ENCODE measurements at regions not wholly inside any gene's neighbourhood (a gene's known extent, or its start where the extent isn't known, plus 50 kb on each side); places are given as distances from the start of the nearest gene placed in this dataset.

GRCh38 chr4:71081192-71081591 lies 87.7 kb downstream of the DCK start:
- POLR2A ChIA-PET: no interaction called here
- DNase-seq (ENCODE audit: low read depth, low spot score) (no peak), FAIRE-seq (no peak)
- Histone ChIP-seq H3K4me1 (ENCODE audit: control insufficient read depth, extremely low read depth, insufficient read depth, low read length) (no peaks in the 10 kb centered on the region), H3K9me3 (replicated peaks; ENCODE audit: control insufficient read depth, insufficient read depth, low read length) (no peaks in the 10 kb centered on the region), H2AFZ (ENCODE audit: low read depth, low read length) (no peak overlapping the region), H3K9ac (replicated peaks; ENCODE audit: extremely low read depth, insufficient read depth, low read length) (no peak overlapping the region), H3K4me3 (replicated peaks in 1 of 3; ENCODE audit: insufficient read depth in 1 of 3, low read depth in 1 of 3, low read length in 3 of 3) (no peak overlapping the region), H3K27ac (ENCODE audit: insufficient read depth, low read depth, low read length) (no peak overlapping the region), H3K79me2 (ENCODE audit: control insufficient read depth, insufficient read depth, low read length) (no peaks in the 10 kb centered on the region), H3K4me2 (ENCODE audit: insufficient read depth, low read length) (no peak overlapping the region), H4K20me1 (replicated peaks; ENCODE audit: control insufficient read depth, extremely low read depth, insufficient read depth, low read length) (no peaks in the 10 kb centered on the region), H3K36me3 (ENCODE audit: control insufficient read depth in 2 of 2, extremely low read depth in 1 of 2, insufficient read depth in 2 of 2, low read length in 2 of 2) (no peaks in the 10 kb centered on the region), H3K9me1 (replicated peaks; ENCODE audit: control insufficient read depth, extremely low read depth, insufficient read depth, low read length) (no peaks in the 10 kb centered on the region), H3K27me3 (ENCODE audit: control insufficient read depth in 2 of 2, insufficient read depth in 2 of 2, low read length in 2 of 2) (no peaks in the 10 kb centered on the region)
- CTCF ChIA-PET: no interaction called here
- dilution Hi-C loops (cut with MboI; ENCODE audit: extremely low pct_ligation_motif_present, low sequenced_read_pairs) (no loop called here), intact Hi-C loops (cut with micrococcal nuclease) (no loop called here)
- TF ChIP-seq MAX (IDR thresholded peaks at IDR 0.05; ENCODE audit: insufficient read depth, insufficient read length) (no peak), JUN (IDR thresholded peaks at IDR 0.05; ENCODE audit: borderline replicate concordance, insufficient read depth, insufficient read length, low read depth) (no peak), POLR2A (IDR thresholded peaks at IDR 0.05; ENCODE audit: low read depth, low read length) (no peak), MYC (IDR thresholded peaks at IDR 0.05; ENCODE audit: low read depth, low read length) (no peak), GATA2 (IDR thresholded peaks at IDR 0.05; ENCODE audit: insufficient read depth, insufficient read length, low read depth, low read length) (no peak), FOS (IDR thresholded peaks at IDR 0.05; ENCODE audit: borderline replicate concordance, insufficient read depth, low read length) (no peak), CTCF (IDR thresholded peaks at IDR 0.05; ENCODE audit: extremely low read depth in 1 of 2, insufficient read depth in 1 of 2, low read depth in 1 of 2, low read length in 2 of 2) (no peak), EZH2 (IDR thresholded peaks at IDR 0.05; ENCODE audit: borderline replicate concordance, low read depth, low read length, severe bottlenecking) (no peak), POLR2AphosphoS5 (IDR thresholded peaks at IDR 0.05; ENCODE audit: insufficient read depth, low read depth, low read length) (no peak)
- BruUV-seq (replicated peaks): no TSS peak

Data from endothelial cell of umbilical vein (primary cell).